GM21447 (cell line): ENCODE measurements at regions not wholly inside any gene's neighbourhood (a gene's known extent, or its start where the extent isn't known, plus 50 kb on each side); places are given as distances from the start of the nearest gene placed in this dataset.
"Not testable (repeated sequence)": the region's sequence is repeated elsewhere in the genome, so short reads cannot be mapped to it uniquely, and the experiment has no call there.

Experiments
- ATAC-seq: cut with Tn5 transposase; IDR thresholded peaks from one replicate; pipeline ENCODE4 v1.9.1; 2021; ENCODE audit not compliant: unreplicated experiment

GRCh38 chr20:57093766-57094165 is 172.7 kb downstream of the BMP7 start:
- ATAC-seq, result no peak

GRCh38 chr20:57094252-57094891 is 172.1 kb downstream of the BMP7 start:
- ATAC-seq, result no peak

GRCh38 chr20:57094991-57095390 is 171.4 kb downstream of the BMP7 start:
- ATAC-seq, result no peak

- no peak for ATAC-seq
Observed at GRCh38 chr20:57095426-57095825, 171.0 kb downstream of the BMP7 start.

GRCh38 chr20:57097245-57097915 is 169.1 kb downstream of the BMP7 start:
- ATAC-seq, result no peak

GRCh38 chr20:57102160-57102559 is 164.3 kb downstream of the BMP7 start:
- no peak for ATAC-seq

- no peak for ATAC-seq
Observed at GRCh38 chr20:57102566-57102965, 163.9 kb downstream of the BMP7 start.

GRCh38 chr20:57103146-57103800 is 163.2 kb downstream of the BMP7 start:
- no peak for ATAC-seq

GRCh38 chr20:57104113-57104512 is 162.3 kb downstream of the BMP7 start:
- ATAC-seq, result no peak

GRCh38 chr20:57104651-57105204 is 161.7 kb downstream of the BMP7 start:
- no peak for ATAC-seq

- no peak for ATAC-seq
Observed at GRCh38 chr20:57106030-57106682, 160.3 kb downstream of the BMP7 start.

- ATAC-seq, result no peak
Observed at GRCh38 chr20:57106692-57107091, 159.7 kb downstream of the BMP7 start.

- no peak for ATAC-seq
Observed at GRCh38 chr20:57107208-57107607, 159.2 kb downstream of the BMP7 start.

GRCh38 chr20:57108218-57108617 is 158.2 kb downstream of the BMP7 start:
- no peak for ATAC-seq

- ATAC-seq, result no peak
Observed at GRCh38 chr20:57108742-57109570, 157.5 kb downstream of the BMP7 start.

- ATAC-seq, result no peak
Observed at GRCh38 chr20:57109571-57109953, 156.9 kb downstream of the BMP7 start.

- ATAC-seq, result not testable (repeated sequence)
Observed at GRCh38 chr20:57110121-57111027, 156.1 kb downstream of the BMP7 start.

GRCh38 chr20:57111028-57111373 is 155.4 kb downstream of the BMP7 start:
- no peak for ATAC-seq

- ATAC-seq, result no peak
Observed at GRCh38 chr20:57112448-57112847, 154.0 kb downstream of the BMP7 start.
